H9 (cell line): ENCODE measurements at regions not wholly inside any gene's neighbourhood (a gene's known extent, or its start where the extent isn't known, plus 50 kb on each side); places are given as distances from the start of the nearest gene placed in this dataset.

ENCODE experiments used
- DNase-seq: peaks from one replicate; pipeline ENCODE4 v3.0.0-alpha.2; 2017
- H2AFZ ChIP-seq: one replicate; pipeline ENCODE4 v1.6.1; 2013; ENCODE audit warnings: mild to moderate bottlenecking, low read length, control low read depth, moderate library complexity
- H2AK5ac ChIP-seq: 2 replicates; pipeline ENCODE4 v1.6.1; 2013; ENCODE audit warnings: low read length, control low read depth, mixed read lengths; ENCODE audit not compliant: insufficient read length
- H2BK120ac ChIP-seq: one replicate; pipeline ENCODE4 v1.6.1; 2013; ENCODE audit warnings: low read depth, mild to moderate bottlenecking, low read length, control low read depth, inconsistent platforms; ENCODE audit not compliant: poor library complexity, severe bottlenecking
- H2BK12ac ChIP-seq: 2 replicates; pipeline ENCODE4 v1.6.1; 2013; ENCODE audit warnings: low read length, control low read depth, mixed read lengths, low read depth; ENCODE audit not compliant: insufficient read length
- H2BK15ac ChIP-seq: 2 replicates; pipeline ENCODE4 v1.6.1; 2013; ENCODE audit warnings: low read depth, low read length, control low read depth
- H2BK20ac ChIP-seq: one replicate; pipeline ENCODE4 v1.6.1; 2013; ENCODE audit warnings: low read depth, mild to moderate bottlenecking, low read length, control low read depth, inconsistent platforms; ENCODE audit not compliant: poor library complexity, severe bottlenecking
- H2BK5ac ChIP-seq: 2 replicates; pipeline ENCODE4 v1.6.1; 2013; ENCODE audit warnings: low read length, control low read depth, mixed read lengths; ENCODE audit not compliant: insufficient read length
- H3K14ac ChIP-seq: 2 replicates; pipeline ENCODE4 v1.6.1; 2013; ENCODE audit warnings: low read length, control low read depth; ENCODE audit not compliant: insufficient read depth
- H3K18ac ChIP-seq: 2 replicates; pipeline ENCODE4 v1.6.1; 2013; ENCODE audit warnings: low read depth, mild to moderate bottlenecking, mixed read lengths, low read length, control low read depth; ENCODE audit not compliant: insufficient read length
- H3K23ac ChIP-seq: 2 replicates; pipeline ENCODE4 v1.6.1; 2013; ENCODE audit warnings: low read length, control low read depth, mixed read lengths, low read depth; ENCODE audit not compliant: insufficient read length
- H3K23me2 ChIP-seq: 2 replicates; pipeline ENCODE4 v1.6.1; 2013; ENCODE audit warnings: low read depth, mild to moderate bottlenecking, mixed read lengths, low read length, control low read depth; ENCODE audit not compliant: insufficient read length, poor library complexity, severe bottlenecking
- H3K27ac ChIP-seq: 2 replicates; pipeline ENCODE4 v1.5.1; 2013; ENCODE audit warnings: low read length, control low read depth, mixed read lengths, low read depth; ENCODE audit not compliant: insufficient read length
- H3K27me3 ChIP-seq: 2 replicates; pipeline ENCODE4 v1.6.1; 2013; ENCODE audit warnings: low read length, control low read depth, inconsistent platforms; ENCODE audit not compliant: insufficient read depth
- H3K4ac ChIP-seq: 2 replicates; pipeline ENCODE4 v1.6.1; 2013; ENCODE audit warnings: low read depth, mild to moderate bottlenecking, control low read depth, inconsistent platforms, low read length, moderate library complexity
- H3K4me1 ChIP-seq: 2 replicates; pipeline ENCODE4 v1.6.1; 2013; ENCODE audit warnings: low read length, control low read depth, inconsistent platforms; ENCODE audit not compliant: insufficient read depth
- H3K4me2 ChIP-seq: 2 replicates; pipeline ENCODE4 v1.6.1; 2013; ENCODE audit warnings: low read length, control low read depth, mixed read lengths; ENCODE audit not compliant: insufficient read length, insufficient read depth
- H3K56ac ChIP-seq: 2 replicates; pipeline ENCODE4 v1.6.1; 2013; ENCODE audit warnings: low read depth, mild to moderate bottlenecking, mixed read lengths, low read length, control low read depth; ENCODE audit not compliant: insufficient read length
- H3K79me1 ChIP-seq: 2 replicates; pipeline ENCODE4 v1.6.1; 2013; ENCODE audit warnings: low read depth, mild to moderate bottlenecking, moderate library complexity, low read length, control low read depth, inconsistent platforms; ENCODE audit not compliant: insufficient read depth, poor library complexity, severe bottlenecking
- H3K79me2 ChIP-seq: 2 replicates; pipeline ENCODE4 v1.6.1; 2013; ENCODE audit warnings: low read length, control low read depth, inconsistent platforms; ENCODE audit not compliant: insufficient read depth
- H3K9ac ChIP-seq: 2 replicates; pipeline ENCODE4 v1.6.1; 2013; ENCODE audit warnings: low read length, control low read depth, mixed read lengths; ENCODE audit not compliant: insufficient read length; ENCODE audit errors: extremely low read depth
- H3K9me3 ChIP-seq: one replicate; pipeline ENCODE4 v1.6.1; 2013; ENCODE audit warnings: low read depth, low read length, inconsistent platforms; ENCODE audit not compliant: control insufficient read depth
- H3T11ph ChIP-seq: one replicate; pipeline ENCODE4 v1.6.1; 2013; ENCODE audit warnings: mild to moderate bottlenecking, low read length, control low read depth, inconsistent platforms
- H4K20me1 ChIP-seq: one replicate; pipeline ENCODE4 v1.6.1; 2013; ENCODE audit not compliant: control insufficient read depth, insufficient read length, insufficient read depth
- H4K5ac ChIP-seq: 2 replicates; pipeline ENCODE4 v1.6.1; 2013; ENCODE audit warnings: low read depth, mild to moderate bottlenecking, mixed read lengths, low read length, control low read depth; ENCODE audit not compliant: insufficient read length
- H4K8ac ChIP-seq: replicated peaks from 2 replicates; pipeline ENCODE4 v1.6.1; 2013; ENCODE audit warnings: low read length, control low read depth, mixed read lengths, low read depth; ENCODE audit not compliant: insufficient read length
- H4K91ac ChIP-seq: 2 replicates; pipeline ENCODE4 v1.6.1; 2013; ENCODE audit warnings: low read depth, mild to moderate bottlenecking, moderate library complexity, mixed read lengths, low read length, control low read depth; ENCODE audit not compliant: insufficient read length
- H3K27ac Mint-ChIP-seq, 3 experiments: 2 replicates in 2 of 3; 3 replicates in 1 of 3; pipeline ENCODE4 v1.8.0; 2020 to 2021; ENCODE audit warnings: mixed read lengths in 3 of 3, mild to moderate bottlenecking in 1 of 3, moderate library complexity in 1 of 3
- H3K27me3 Mint-ChIP-seq: 2 replicates; pipeline ENCODE4 v1.8.0; 2021; ENCODE audit warnings: low read depth, mild to moderate bottlenecking, moderate library complexity, mixed read lengths
- H3K36me3 Mint-ChIP-seq, 3 experiments: 2 replicates in 2 of 3; 3 replicates in 1 of 3; pipeline ENCODE4 v1.8.0; 2020 to 2021; ENCODE audit warnings: low read depth in 3 of 3, mixed read lengths in 3 of 3; ENCODE audit not compliant: insufficient read depth in 1 of 3
- H3K4me1 Mint-ChIP-seq, 2 experiments: 2 replicates each; pipeline ENCODE4 v1.8.0; 2020; ENCODE audit warnings: mixed read lengths in 2 of 2
- H3K4me3 Mint-ChIP-seq, 2 experiments: 2 replicates in 1 of 2; 3 replicates in 1 of 2; pipeline ENCODE4 v1.8.0; 2020 to 2021; ENCODE audit warnings: mild to moderate bottlenecking in 2 of 2, mixed read lengths in 2 of 2, moderate library complexity in 1 of 2
- H3K9me3 Mint-ChIP-seq, 2 experiments: 2 replicates in 1 of 2; 3 replicates in 1 of 2; pipeline ENCODE4 v1.8.0; 2020; ENCODE audit warnings: mild to moderate bottlenecking in 2 of 2, mixed read lengths in 2 of 2, moderate library complexity in 1 of 2
- WGBS: extraction: QIAGEN DNeasy Blood & Tissue Kit; methylation state at CpG from one replicate; pipeline ENCODE4 v1.1.7; 2013; ENCODE audit warnings: missing lambda C conversion rate, low lambda C conversion rate, mixed read lengths; ENCODE audit not compliant: insufficient read length; ENCODE audit errors: extremely low coverage; 5-methylcytosine and 5-hydroxymethylcytosine counted together
- TF ChIP-seq, protein P1 (sequence below): fragments of 200-600 bp; sonication (generic); conservative IDR thresholded peaks from 3 replicates; pipeline ENCODE4 v1.8.0; 2021; ENCODE audit warnings: antibody characterized with exemption, mild to moderate bottlenecking

DNA sequence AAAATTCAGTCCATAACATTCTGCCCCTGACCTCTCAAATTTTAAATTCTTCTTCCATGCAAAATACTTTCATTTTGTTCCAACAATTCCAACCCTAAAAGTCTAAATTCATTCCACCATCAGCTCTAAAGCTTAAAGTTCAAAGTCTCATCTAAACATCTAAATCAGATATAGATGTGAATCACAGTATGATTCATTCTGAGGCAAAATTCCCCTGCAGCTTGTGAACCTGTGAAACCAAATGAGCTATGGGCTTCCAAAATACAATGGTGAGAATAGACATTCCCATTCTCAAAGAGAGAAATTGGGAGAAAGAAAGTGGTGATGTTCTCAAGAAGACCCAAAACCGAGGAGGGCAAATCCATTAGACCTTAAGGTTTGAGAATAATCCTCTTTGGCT is 309.8 kb downstream of the HIVEP2 start:
- no peak overlapping the region for H3K4me2 ChIP-seq
- H3K79me1 ChIP-seq: no peaks in the 10 kb centered on the region
- H2AFZ ChIP-seq: no peak overlapping the region
- H3K9ac ChIP-seq: no peak overlapping the region
- no peak overlapping the region for H3T11ph ChIP-seq
- no peaks in the 10 kb centered on the region for H3K79me2 ChIP-seq
- no peak overlapping the region for H2BK5ac ChIP-seq
- no CpG with 5 or more reads among the region's 1 CpG for WGBS
- H2BK12ac ChIP-seq: no peak overlapping the region
- H3K23me2 ChIP-seq: no peaks in the 10 kb centered on the region
- H2BK15ac ChIP-seq: no peak overlapping the region
- H3K56ac ChIP-seq: no peak overlapping the region
- H3K9me3 ChIP-seq: no peaks in the 10 kb centered on the region
- H3K27me3 Mint-ChIP-seq: no peaks in the 10 kb centered on the region
- no peak overlapping the region for H3K27ac Mint-ChIP-seq
- H4K8ac ChIP-seq: no peak overlapping the region
- TF ChIP-seq, protein P1, sequence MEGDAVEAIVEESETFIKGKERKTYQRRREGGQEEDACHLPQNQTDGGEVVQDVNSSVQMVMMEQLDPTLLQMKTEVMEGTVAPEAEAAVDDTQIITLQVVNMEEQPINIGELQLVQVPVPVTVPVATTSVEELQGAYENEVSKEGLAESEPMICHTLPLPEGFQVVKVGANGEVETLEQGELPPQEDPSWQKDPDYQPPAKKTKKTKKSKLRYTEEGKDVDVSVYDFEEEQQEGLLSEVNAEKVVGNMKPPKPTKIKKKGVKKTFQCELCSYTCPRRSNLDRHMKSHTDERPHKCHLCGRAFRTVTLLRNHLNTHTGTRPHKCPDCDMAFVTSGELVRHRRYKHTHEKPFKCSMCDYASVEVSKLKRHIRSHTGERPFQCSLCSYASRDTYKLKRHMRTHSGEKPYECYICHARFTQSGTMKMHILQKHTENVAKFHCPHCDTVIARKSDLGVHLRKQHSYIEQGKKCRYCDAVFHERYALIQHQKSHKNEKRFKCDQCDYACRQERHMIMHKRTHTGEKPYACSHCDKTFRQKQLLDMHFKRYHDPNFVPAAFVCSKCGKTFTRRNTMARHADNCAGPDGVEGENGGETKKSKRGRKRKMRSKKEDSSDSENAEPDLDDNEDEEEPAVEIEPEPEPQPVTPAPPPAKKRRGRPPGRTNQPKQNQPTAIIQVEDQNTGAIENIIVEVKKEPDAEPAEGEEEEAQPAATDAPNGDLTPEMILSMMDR: no peak
- H3K4me3 Mint-ChIP-seq: no peak overlapping the region
- no peak overlapping the region for H2BK120ac ChIP-seq
- no peak overlapping the region for H4K91ac ChIP-seq
- H4K5ac ChIP-seq: no peak overlapping the region
- peaks cover 0 to 3% of the 10 kb centered on the region in 2 experiments; a peak in 1 of 4 replicates for H3K4me1 Mint-ChIP-seq
- no peak overlapping the region for H2AK5ac ChIP-seq
- H3K18ac ChIP-seq: no peak overlapping the region
- H3K27ac ChIP-seq: no peak overlapping the region
- no peaks in the 10 kb centered on the region for H4K20me1 ChIP-seq
- H3K14ac ChIP-seq: no peak overlapping the region
- DNase-seq: no peak
- H3K23ac ChIP-seq: no peak overlapping the region
- H2BK20ac ChIP-seq: no peak overlapping the region
- H3K4me1 ChIP-seq: no peaks in the 10 kb centered on the region
- no peak overlapping the region for H3K4ac ChIP-seq
- H3K9me3 Mint-ChIP-seq: no peaks in the 10 kb centered on the region
- H3K27me3 ChIP-seq: no peaks in the 10 kb centered on the region
- H3K36me3 Mint-ChIP-seq: no peaks in the 10 kb centered on the region
